Neuron (in vitro differentiated cells): ENCODE measurements at regions not wholly inside any gene's neighbourhood (a gene's known extent, or its start where the extent isn't known, plus 50 kb on each side); places are given as distances from the start of the nearest gene placed in this dataset.
"Not testable (repeated sequence)": the region's sequence is repeated elsewhere in the genome, so short reads cannot be mapped to it uniquely, and the experiment has no call there.

Experiments
- H2AFZ ChIP-seq: one replicate; pipeline ENCODE4 v1.6.1; 2013; ENCODE audit warnings: low read depth, mild to moderate bottlenecking, inconsistent platforms, low read length, moderate library complexity
- H3K27me3 ChIP-seq: one replicate; pipeline ENCODE4 v1.6.1; 2013; ENCODE audit warnings: low read length; ENCODE audit not compliant: insufficient read depth
- H3K36me3 ChIP-seq: one replicate; pipeline ENCODE4 v1.6.1; 2013; ENCODE audit warnings: low read length; ENCODE audit not compliant: insufficient read depth
- H3K4me1 ChIP-seq: one replicate; pipeline ENCODE4 v1.6.1; 2013; ENCODE audit warnings: low read length; ENCODE audit not compliant: insufficient read depth
- H3K4me3 ChIP-seq: 2 replicates; pipeline ENCODE4 v1.5.1; 2013; ENCODE audit warnings: mild to moderate bottlenecking, low read length, moderate library complexity
- H3K9me3 ChIP-seq: one replicate; pipeline ENCODE4 v1.6.1; 2013; ENCODE audit warnings: low read length

DNA sequence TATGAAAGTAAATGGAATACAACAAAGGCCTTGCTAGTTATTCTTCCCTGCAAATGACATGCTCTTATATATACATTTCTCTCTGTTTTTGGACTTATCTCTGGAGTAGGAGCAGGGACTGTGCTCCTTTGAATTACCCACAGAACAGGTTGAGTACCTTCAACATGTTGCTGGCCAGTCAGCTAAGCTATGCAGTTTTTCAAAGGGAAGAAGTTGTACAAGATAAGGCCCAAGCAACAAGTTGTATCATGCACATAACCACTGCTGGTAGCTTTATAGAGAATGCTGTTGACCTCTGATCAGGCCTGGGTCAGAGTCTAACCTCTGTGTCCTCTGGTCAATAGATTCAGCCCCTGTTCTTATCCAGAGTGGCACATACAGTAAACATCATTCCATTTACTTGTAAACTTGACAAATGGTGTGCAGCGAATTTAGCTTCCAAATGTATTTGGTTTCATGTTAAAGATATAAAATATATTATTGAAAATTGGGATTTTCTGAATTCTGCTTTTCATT is 99.6 kb downstream of the C11orf87 start:
- Histone ChIP-seq H3K4me3 (no peak overlapping the region), H3K4me1 (no peaks in the 10 kb centered on the region), H3K9me3 (no peaks in the 10 kb centered on the region), H2AFZ (no peak overlapping the region), H3K36me3 (no peaks in the 10 kb centered on the region), H3K27me3 (no peaks in the 10 kb centered on the region)

DNA sequence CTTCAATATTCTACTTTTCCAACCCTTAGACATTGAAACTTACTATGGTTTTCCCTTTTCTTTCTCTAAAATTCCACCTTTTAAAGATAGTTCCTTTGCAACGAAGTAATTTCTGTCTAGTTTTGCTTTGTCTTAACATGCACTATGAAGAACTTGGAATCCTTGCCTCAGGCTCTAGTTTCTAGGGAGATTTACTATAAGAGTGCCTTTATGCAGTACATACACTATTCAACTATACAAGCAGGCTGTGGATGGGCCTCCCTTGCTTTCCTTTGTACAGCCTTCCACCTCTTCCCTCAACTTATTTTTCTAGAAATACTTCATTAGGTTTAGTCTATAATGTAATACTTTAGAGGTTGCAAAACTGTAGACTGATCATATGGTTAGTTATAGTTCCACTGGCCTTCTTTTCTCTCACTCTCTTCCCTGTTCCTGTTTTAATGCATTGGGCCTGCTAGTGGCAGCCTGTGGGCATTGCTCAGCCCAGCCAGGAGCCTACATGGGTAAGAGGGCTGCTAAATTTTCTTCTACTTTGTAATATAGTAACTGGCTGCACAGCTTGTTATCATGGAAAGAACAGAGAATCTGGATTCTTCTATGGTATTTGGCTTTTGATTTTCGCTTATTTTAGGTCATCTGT is 100.2 kb downstream of the C11orf87 start:
- Histone ChIP-seq H3K36me3 (no peaks in the 10 kb centered on the region), H3K4me3 (no peak overlapping the region), H3K4me1 (no peaks in the 10 kb centered on the region), H3K27me3 (no peaks in the 10 kb centered on the region), H3K9me3 (no peaks in the 10 kb centered on the region), H2AFZ (no peak overlapping the region)

DNA sequence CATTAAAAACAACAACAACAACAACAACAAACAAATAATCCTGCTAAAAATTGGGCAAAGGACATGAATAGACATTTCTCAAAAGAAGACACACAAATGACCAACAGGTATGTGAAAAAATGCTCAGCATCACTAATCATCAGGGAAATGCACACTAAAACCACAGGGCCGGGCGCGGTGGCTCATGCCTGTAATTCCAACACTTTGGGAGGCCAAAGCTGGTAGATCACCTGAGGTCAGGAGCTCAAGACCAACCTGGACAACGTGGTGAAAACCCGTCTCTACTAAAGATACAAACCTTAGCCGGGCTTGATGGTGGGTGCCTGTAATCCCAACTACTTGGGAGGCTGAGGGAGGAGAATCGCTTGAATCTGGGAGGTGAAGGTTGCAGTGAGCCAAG is 103.6 kb downstream of the C11orf87 start:
- not testable (repeated sequence) for H3K4me3 ChIP-seq, H3K9me3 ChIP-seq, H3K27me3 ChIP-seq, H3K36me3 ChIP-seq, H2AFZ ChIP-seq, H3K4me1 ChIP-seq

DNA sequence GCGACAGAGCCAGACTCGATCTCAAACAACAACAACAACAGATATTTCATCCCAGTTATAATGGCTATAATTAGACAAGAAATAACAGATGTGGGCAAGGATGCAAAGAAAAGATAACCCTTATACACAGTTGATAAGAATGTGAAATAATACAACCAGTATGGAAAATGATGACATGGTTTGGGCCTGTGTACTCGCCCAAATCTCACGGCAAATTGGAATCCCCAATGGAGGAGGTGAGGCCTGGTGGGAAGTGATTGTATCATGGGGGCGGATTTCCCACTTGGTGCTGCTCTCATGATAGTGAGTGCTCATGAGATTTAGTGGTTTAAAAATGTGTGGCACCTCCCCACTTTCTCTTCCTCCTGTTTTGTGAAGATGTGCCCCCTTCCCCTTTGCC is 104.1 kb downstream of the C11orf87 start:
- no peaks in the 10 kb centered on the region for H3K4me1 ChIP-seq
- no peak overlapping the region for H2AFZ ChIP-seq
- no peak overlapping the region for H3K4me3 ChIP-seq
- H3K9me3 ChIP-seq: no peaks in the 10 kb centered on the region
- H3K36me3 ChIP-seq: no peaks in the 10 kb centered on the region
- H3K27me3 ChIP-seq: no peaks in the 10 kb centered on the region

DNA sequence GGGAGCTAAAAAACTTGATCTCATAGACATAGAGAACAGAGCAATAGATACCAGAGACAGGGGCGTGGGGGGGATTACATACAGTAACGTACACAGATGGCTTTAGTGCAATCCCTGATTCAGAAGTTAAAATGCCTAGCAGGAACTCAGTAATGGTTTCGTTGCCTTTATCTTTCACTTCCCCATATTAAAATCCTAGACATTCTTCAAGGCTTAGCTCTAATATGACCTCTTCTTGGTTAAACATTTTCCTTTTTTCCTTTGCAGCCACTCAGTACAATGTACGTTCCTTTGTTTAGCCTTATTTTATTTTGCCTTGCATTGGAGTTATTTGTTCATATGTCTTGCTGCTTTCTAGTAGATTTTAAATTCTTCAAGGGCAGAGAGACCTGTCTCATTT is 104.9 kb downstream of the C11orf87 start:
- Histone ChIP-seq H3K27me3 (no peaks in the 10 kb centered on the region), H2AFZ (no peak overlapping the region), H3K4me3 (no peak overlapping the region), H3K9me3 (no peaks in the 10 kb centered on the region), H3K4me1 (no peaks in the 10 kb centered on the region), H3K36me3 (no peaks in the 10 kb centered on the region)

DNA sequence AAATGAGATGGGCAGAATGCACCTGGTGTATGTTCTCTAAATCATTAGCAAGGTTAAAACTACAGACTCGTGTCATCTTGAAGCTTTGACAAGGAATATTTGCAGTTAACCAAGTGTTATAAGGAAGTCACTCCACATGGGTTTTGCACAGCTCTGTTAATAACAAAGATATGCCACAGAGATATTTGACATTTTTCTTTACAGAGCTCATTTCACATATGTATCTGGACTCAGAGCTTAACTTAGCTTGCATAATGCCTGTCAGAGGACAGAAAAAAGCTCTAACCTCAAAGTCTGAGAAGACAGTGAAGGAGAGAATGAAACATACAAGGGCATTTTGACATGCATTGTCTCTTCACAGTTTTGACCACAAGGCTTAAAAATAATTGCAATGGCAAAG is 105.5 kb downstream of the C11orf87 start:
- no peaks in the 10 kb centered on the region for H3K4me1 ChIP-seq

DNA sequence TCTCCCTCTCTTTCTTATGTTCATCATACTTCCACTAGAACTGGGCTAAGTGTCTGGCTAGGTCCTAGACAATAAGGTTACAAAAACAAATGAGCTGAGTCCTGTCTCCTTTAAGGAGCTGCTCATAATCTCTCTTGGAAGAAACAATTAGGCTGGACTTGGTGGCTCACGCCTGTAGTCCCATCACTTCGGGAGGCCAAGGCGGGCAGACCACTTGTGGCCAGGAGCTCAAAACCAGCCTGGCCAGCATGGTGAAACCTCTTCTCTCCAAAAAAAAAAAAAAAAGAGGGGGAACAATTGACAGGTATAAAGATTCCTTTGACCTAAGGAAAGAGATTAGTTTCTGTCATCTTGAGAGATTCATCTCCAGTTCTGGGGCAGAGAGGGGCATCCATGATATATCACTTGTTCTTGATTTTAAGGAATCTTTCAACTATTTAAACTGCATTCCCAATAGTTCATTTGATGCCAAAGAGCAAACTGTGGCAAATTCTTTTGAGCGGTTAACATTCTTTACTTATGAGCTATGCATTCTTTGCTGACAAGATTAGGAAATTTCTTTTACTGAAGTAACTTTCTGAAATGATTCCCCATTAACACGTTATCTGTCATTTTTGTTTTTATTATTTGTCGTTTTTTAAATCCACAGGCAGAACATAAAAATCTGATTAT is 125.5 kb downstream of the C11orf87 start:
- Histone ChIP-seq H3K27me3 (no peaks in the 10 kb centered on the region), H3K4me3 (no peak overlapping the region), H3K4me1 (no peaks in the 10 kb centered on the region), H3K36me3 (no peaks in the 10 kb centered on the region), H2AFZ (no peak overlapping the region), H3K9me3 (no peaks in the 10 kb centered on the region)

More for the DNA sequence above, 105.5 kb downstream of the C11orf87 start:
- Histone ChIP-seq H3K36me3 (no peaks in the 10 kb centered on the region), H3K27me3 (no peaks in the 10 kb centered on the region), H3K4me3 (no peak overlapping the region), H3K9me3 (no peaks in the 10 kb centered on the region), H2AFZ (no peak overlapping the region)

DNA sequence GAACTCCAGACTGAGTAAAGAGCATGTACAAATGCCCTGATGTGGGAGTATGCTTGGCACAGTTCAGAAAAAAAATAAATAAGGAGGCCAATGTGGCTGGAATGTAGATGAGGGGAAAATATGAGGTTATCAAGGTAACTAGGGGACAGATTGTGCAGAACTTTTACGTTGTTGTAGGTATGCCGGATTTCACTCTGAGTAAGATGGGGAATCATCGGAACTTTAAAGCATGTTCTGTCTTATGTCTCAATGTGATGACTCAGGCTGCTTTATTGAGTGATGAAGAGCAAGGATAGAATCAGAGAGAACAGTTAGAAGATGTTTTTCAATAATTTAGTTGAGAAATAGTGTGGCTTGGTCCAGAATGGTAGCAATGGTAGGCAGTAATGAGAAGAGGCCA is 130.4 kb downstream of the C11orf87 start:
- no peaks in the 10 kb centered on the region for H3K9me3 ChIP-seq
- no peaks in the 10 kb centered on the region for H3K4me1 ChIP-seq
- H2AFZ ChIP-seq: no peak overlapping the region
- no peaks in the 10 kb centered on the region for H3K27me3 ChIP-seq
- H3K36me3 ChIP-seq: no peaks in the 10 kb centered on the region
- H3K4me3 ChIP-seq: no peak overlapping the region

DNA sequence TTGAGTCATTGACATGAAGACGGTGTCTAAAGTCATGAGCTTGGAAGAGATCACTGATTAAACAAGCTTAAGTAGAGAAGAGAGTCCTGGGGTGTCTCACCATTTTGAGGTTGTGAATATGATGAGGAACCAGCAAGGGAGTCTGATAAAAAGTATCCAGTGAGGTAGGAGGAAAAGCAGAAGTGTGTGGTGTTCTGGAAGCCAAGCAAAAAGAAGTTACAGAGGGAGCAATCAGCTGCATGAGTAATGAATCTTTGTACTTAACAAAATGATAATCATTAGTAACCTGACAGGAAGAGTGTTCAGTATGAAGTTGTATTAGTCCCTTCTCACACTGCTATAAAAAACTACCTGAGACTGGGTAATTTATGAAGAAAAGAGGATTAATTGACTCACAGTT is 131.3 kb downstream of the C11orf87 start:
- Histone ChIP-seq H3K4me1 (no peaks in the 10 kb centered on the region), H3K36me3 (no peaks in the 10 kb centered on the region), H3K27me3 (no peaks in the 10 kb centered on the region), H2AFZ (no peak overlapping the region), H3K4me3 (no peak overlapping the region), H3K9me3 (no peaks in the 10 kb centered on the region)

DNA sequence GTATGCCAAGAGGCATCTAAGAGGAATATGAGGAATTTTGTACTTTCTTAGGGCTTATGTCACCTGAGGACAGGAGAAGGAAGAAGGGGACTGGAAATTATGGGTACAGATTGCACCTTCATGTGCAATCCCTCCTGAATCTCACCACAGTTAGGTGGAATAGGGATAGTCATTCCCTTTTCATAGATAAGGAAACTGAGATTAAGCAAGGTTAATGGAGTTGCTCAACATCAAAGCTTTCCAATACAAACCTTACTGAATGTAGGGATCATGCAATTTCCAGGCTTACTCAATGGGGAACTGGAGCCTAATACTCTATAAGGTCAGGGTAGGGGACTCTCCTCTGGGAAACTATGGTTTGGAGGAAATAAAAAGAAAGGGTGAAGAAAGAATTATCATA is 133.0 kb downstream of the C11orf87 start:
- Histone ChIP-seq H3K4me1 (no peaks in the 10 kb centered on the region), H3K27me3 (no peaks in the 10 kb centered on the region), H3K4me3 (no peak overlapping the region), H3K36me3 (no peaks in the 10 kb centered on the region), H3K9me3 (no peaks in the 10 kb centered on the region), H2AFZ (no peak overlapping the region)

DNA sequence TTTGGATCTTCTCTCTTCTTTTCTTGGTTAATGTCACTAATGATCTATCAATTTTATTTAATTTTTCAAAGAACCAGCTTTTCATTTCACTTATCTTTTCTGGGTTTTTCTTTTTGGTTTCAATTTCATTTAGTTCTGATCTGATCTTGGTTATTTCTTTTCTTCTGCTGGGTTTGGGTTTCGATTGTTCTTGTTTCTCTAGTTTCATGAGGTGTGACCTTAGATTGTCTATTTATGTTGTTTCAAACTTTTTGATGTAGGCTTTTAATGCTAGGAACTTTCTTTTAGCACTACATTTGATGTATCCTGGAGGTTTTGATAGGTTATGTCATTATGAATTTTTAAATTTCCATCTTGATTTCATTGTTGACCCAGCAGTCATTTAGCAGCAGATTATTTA is 142.3 kb downstream of the C11orf87 start:
- Histone ChIP-seq H3K27me3 (no peaks in the 10 kb centered on the region), H3K4me1 (no peaks in the 10 kb centered on the region), H3K9me3 (no peaks in the 10 kb centered on the region), H2AFZ (no peak overlapping the region), H3K4me3 (no peak overlapping the region), H3K36me3 (no peaks in the 10 kb centered on the region)

DNA sequence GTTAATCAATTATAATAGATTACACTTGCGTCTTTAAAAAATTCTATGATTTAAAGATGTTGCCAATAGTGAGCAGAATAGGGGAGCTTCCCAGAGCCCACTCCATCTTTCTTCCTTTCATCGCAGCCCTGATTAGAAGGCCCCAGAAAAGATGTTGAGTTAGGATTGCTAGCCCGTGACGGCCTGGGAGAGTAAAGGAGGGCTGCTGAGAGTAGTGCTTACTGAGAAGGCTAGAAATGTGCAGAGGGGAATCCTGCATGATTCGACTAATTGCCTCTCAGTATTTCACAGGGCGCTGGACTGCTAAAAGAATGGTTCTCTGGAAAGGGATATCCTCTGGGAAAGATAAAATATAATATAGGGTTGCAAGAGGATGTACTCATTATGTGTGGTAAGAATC is 160.5 kb downstream of the C11orf87 start:
- Histone ChIP-seq H3K9me3 (no peaks in the 10 kb centered on the region), H2AFZ (no peak overlapping the region), H3K36me3 (no peaks in the 10 kb centered on the region), H3K4me3 (no peak overlapping the region), H3K27me3 (no peaks in the 10 kb centered on the region), H3K4me1 (no peaks in the 10 kb centered on the region)

DNA sequence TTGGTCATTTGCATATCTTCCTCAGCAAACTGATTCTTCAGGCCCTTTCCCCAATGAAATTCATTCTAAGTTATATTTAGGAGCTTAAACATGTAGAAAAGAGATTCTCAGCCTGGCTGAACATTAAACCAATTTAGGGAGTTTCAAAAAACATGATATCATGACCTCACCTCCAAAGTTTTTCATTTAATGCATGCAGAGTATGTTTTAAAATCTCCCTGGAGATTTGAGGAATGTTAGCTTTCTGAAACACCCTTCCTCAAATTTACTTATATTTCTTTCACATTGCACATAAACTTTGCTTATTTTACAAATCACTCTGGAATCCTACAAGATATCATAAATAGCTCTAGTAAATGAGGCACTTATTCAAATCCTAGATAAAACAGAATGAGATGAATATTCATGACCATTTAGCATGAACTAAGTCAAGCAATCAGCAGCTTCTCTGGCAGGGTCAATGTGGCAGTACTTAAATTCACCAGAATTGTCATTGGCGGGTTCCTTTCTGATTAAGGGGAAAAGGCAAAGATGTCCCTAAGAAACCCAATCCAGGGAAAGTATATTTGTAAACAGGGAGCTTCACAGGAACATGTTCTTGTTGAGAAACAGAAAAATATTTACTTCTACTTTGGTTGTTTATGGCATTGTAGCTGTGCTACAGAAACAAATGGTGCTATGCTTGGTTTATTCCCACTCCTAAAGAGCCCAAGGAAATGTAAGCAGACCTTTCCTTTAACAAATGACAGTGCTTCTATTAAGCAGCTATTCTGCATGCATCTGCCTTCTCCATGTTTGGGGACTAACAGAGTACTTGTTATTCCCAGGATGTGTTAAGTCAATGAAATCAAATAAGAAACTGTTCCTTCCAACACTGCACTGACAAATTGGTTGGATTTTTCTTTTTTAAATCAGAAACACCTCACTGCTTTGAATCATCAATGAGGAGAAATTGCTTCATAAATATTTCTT is 162.3 kb downstream of the C11orf87 start:
- no peaks in the 10 kb centered on the region for H3K27me3 ChIP-seq
- H3K9me3 ChIP-seq: no peaks in the 10 kb centered on the region
- H3K4me3 ChIP-seq: no peak overlapping the region
- H2AFZ ChIP-seq: no peak overlapping the region
- H3K36me3 ChIP-seq: no peaks in the 10 kb centered on the region
- no peaks in the 10 kb centered on the region for H3K4me1 ChIP-seq
